GM21528 (cell line): ENCODE measurements at regions not wholly inside any gene's neighbourhood (a gene's known extent, or its start where the extent isn't known, plus 50 kb on each side); places are given as distances from the start of the nearest gene placed in this dataset.
"Not testable (repeated sequence)": the region's sequence is repeated elsewhere in the genome, so short reads cannot be mapped to it uniquely, and the experiment has no call there.

Experiments
- ATAC-seq: cut with Tn5 transposase; IDR thresholded peaks from one replicate; pipeline ENCODE4 v1.9.1; 2021; ENCODE audit warnings: mild to moderate bottlenecking, moderate library complexity; ENCODE audit not compliant: unreplicated experiment, low FRiP score

DNA sequence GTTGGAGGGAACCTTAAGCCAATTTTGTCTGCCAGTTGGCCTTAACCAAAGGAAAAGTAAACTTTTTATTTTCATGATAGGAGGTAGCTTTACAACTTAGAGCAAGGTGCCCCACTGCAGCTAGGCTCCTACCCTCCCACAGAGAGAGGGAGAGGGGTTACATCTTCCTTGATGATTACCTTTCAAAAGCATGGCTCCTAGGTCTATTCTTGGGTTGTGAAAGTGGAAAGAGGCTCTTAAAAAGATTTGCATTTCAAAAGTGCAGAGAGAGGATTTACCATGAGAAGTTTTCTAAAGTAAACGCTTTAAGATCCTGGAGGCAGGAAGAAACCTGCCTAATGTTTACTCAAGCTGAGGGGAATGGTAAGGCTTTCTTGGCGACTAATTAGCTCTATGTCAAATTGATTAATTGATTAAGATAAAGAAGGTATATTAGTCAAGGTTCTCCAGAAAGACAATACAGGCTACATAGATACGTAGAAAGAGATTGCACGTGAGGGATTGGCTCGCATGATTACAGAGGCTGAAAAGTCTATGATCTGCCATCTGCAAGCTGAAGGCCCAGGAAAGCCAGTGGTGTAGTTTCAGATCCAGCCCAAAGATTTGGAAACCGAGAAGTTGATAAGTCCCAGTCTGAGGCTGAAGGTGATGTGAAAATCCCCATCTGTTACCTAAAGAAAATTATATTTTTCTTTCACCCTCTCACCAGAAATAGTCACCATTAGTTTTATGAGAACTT, 333.8 kb upstream of the CTNND2 start:
- ATAC-seq = no peak

DNA sequence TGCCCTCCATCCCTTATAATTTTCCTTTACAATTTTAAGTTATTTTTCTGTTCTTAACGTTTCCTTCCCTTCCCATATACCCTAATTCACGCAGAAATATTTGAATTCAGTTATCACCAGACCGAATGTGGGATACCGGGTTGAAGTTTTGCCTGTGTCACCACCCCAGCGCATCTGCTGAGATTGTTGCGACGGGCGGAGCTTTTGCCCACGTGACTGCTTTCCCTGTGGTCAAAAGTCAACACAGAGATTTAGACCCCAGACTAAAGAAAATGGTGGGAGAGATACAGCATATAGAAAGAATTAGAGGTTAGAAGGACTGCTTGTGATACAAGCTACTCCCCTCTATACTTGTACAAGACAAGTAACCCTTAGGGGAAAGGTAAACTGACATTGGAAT, 326.4 kb upstream of the CTNND2 start:
- no peak for ATAC-seq

DNA sequence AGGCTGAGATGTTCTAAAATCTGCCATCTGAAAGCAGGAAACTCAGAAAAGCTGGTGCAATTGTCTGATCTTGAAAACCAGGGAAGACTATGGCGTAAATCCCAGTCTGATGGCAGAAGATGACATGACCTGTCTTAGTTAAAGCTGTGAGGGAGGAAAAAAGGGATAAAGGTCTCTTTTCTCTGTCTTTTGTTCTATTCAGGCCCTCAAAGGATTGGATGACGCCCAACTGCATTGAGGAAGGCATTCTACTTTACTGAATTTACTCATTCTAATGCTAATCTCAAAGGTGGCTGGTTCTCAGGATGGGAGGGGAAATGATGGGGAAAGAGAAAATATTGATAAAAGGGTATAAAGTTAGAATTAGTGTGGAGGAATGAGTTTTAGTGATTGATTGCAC, 312.8 kb upstream of the CTNND2 start:
- ATAC-seq = no peak

- ATAC-seq = no peak
Observed at GRCh38 chr5:12214267-12215015, 310.2 kb upstream of the CTNND2 start.

DNA sequence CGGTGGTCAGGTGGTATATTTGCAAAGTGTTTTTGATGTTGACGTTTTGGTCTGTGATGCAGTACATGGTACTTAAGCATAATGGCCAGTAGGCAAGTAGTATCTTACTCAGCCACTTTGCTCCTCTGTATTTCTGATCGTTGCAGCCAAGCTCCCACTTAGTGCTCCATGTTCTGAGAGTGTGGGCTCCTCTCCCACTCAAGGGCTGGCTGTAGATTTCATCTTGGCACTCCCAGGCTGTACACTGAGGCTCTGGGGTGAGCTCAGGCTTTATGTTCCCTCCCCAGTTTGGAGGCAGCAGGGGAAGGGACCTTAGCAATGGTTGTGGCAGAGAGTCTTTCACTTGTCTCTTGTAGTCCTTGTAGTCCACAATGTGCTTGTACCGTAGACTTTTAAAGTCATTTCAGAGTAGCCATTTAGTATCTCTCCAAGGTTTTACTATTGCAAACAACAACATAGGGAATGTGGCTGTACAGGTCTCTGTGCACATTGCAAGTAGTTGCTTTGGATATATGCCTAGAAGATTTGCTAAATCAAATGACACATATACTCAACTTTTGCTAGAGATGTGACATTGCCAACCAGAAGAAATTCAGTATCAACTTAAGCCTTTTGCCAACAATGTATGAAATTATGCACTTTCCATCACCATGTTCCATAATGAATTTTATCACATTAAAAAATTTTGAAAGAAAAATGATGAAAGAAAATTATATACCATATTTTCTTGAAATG, 304.3 kb upstream of the CTNND2 start:
- ATAC-seq = no peak

- no peak for ATAC-seq
Observed at GRCh38 chr5:12204761-12205160, 300.5 kb upstream of the CTNND2 start.

GRCh38 chr5:12193536-12193935, 289.3 kb upstream of the CTNND2 start:
- ATAC-seq = no peak

DNA sequence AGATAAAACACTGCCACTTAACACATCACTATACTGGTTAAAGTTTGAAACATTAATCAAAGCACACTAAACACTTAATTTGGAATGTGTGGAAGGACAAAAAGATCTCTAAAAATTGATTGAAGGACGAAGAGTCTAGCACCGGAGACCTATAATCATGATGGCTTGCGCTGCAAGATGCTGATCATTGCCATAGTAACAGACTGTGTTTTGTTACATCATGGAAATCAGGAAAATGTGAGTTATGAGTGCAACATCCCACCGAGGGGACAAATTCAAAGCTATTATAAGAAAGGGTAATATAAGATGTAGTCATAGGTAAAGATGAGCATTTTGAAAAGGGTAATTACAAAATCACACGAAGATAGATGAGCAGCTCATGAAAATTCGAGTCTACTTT, 278.8 kb upstream of the CTNND2 start:
- no peak for ATAC-seq

DNA sequence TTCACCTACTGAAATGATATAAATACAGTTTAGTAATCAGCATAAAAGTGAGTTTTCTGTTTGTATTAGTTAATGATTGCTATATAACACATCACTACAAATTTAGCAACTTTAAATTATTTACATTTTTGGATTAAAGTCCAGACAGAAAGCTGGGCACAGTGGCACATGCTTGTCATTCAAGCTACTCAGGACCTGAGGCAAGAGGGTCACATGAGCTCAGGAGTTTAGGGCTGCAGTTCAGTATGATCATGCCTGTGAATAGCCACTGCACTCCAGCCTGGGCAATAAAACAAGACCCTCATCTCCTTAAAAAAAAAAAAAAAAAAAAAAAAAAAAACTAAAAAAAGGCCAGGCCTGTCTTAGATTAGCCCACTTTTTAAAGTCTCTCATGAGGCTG, 273.6 kb upstream of the CTNND2 start:
- no peak for ATAC-seq

GRCh38 chr5:12177225-12177624, 273.0 kb upstream of the CTNND2 start:
- no peak for ATAC-seq

DNA sequence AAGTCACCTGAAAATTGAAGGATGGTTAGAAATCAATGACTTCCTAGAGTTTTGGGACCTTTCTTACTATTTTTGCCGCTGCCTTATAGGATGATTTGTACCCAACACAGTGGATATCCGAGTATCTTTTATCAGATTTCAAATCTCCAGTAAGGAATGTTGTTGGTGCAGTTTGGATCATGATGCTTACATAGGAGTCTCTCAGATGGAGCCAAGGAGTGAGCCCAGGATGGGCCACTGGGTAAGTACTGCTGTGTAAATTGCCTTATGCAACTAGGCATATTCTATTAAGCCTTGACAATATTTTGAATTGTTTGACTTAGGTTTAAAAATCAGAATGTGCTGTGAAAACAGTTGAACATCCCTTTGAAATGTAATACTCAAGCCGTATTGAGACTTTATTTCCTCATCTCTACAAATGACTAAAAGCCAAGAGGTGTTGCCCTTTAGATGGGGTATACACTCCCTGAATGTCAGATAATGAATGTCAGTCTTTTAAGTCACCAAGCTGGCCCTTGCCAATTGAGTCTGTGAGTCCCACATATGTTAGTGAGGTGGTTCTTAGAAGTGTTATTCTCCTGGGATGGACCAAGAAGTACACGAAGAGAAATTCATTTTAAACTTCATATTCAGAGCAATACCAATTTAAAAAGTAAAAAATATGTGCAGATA, 271.8 kb upstream of the CTNND2 start:
- ATAC-seq = no peak

- ATAC-seq = no peak
Observed at GRCh38 chr5:12174734-12175133, 270.5 kb upstream of the CTNND2 start.

DNA sequence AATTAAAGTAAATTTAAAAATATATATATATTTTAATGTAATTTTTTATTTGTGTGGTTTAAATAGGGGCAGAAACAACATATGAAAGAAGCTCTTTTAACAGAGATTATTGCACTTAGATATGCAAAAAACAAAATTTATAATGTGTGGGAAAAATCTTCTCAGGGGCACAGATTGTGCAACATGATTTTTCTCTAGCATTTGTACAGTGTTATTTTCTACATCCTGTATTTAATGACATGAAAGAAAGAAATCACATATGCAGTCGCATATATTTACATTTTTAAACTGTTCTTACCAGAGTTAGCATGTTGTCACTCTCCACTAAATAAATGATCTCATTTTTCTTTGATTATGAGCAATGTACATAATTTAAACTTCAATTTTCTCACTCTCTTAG, 265.3 kb upstream of the CTNND2 start:
- ATAC-seq = no peak

DNA sequence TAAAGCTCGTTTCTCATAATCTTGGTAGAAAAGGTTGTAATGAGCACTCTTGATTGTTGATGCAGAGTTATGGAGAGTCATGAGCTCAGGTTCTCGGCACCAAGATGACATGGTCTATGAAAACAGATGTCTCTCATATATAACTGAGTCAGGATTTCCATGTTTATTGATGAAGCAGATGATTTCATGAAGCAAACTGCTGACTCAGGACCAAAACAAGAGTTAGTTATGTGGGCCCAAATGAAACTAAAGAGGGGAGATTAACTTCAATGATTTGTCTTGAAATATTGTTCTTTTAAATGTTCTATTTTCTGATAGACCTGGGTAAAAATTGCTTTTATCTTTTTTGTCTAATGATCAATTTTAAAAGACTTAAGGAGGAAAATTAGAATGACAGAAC, 258.6 kb upstream of the CTNND2 start:
- no peak for ATAC-seq

DNA sequence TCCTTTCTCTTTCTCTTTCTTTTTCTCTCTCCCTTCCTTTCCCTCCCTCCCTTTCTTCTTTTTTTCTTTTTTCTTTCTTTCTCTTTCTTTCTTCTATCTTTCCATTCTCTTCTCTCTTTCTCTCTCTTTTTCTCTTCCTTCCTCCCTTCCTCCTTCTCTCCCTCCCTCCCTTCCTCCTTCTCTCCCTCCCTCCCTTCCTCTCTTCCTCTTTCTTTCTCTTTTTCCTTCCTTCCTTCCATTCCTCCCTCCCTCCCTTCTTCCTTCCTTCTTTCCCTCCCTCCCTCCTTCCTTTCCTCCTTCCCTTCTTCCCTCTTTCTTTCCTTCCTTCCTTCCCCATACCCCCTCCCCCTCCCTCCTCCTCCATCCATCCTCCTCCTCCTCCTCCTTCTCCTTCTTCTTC, 243.3 kb upstream of the CTNND2 start:
- no peak for ATAC-seq

- no peak for ATAC-seq
Observed at GRCh38 chr5:12141496-12141895, 237.2 kb upstream of the CTNND2 start.

GRCh38 chr5:12133520-12133919, 229.3 kb upstream of the CTNND2 start:
- ATAC-seq = no peak

DNA sequence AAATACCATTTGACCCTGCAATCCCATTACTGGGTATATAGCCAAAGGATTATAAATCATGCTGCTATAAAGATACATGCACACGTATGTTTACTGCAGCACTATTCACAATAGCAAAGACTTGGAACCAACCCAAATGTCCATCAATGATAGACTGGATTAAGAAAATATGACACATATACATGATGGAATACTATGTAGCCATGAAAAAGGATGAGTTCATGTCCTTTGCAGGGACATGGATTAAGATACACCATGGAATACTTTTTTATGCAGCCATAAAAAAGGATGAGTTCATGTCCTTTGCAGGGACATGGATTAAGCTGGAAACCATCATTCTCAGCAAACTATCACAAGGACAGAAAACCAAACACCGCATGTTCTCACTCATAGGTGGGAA, 226.8 kb upstream of the CTNND2 start:
- ATAC-seq = not testable (repeated sequence)

GRCh38 chr5:12125895-12126294, 221.6 kb upstream of the CTNND2 start:
- no peak for ATAC-seq

- no peak for ATAC-seq
Observed at GRCh38 chr5:12119657-12120056, 215.4 kb upstream of the CTNND2 start.

GRCh38 chr5:12114075-12114474, 209.8 kb upstream of the CTNND2 start:
- no peak for ATAC-seq
